ENCODE measurements at regions not wholly inside any gene's neighbourhood (a gene's known extent, or its start where the extent isn't known, plus 50 kb on each side); places are given as distances from the start of the nearest gene placed in this dataset.

- TF ChIP-seq CTCF (IDR thresholded peaks at IDR 0.05) (no peak), POLR2A (IDR thresholded peaks at IDR 0.05) (no peak)
Observed at GRCh38 chr5:67337751-67338150, 141.2 kb upstream of the CD180 start.

All from Peyer's patch (tissue), 4 donors.